ENCODE measurements at regions not wholly inside any gene's neighbourhood (a gene's known extent, or its start where the extent isn't known, plus 50 kb on each side); places are given as distances from the start of the nearest gene placed in this dataset.

- TF ChIP-seq CTCF (IDR thresholded peaks at IDR 0.05; ENCODE audit: low read length) (no peak), EZH2phosphoT487 (IDR thresholded peaks at IDR 0.05; ENCODE audit: low read length) (no peak)
Observed at GRCh38 chr5:158456756-158457155, 597.8 kb upstream of the CLINT1 start.

Data from MM.1S (cell line).